Gastrocnemius medialis (tissue), 4 donors: ENCODE measurements at regions not wholly inside any gene's neighbourhood (a gene's known extent, or its start where the extent isn't known, plus 50 kb on each side); places are given as distances from the start of the nearest gene placed in this dataset.

Experiments used
- ATAC-seq, 2 donors: fragments of 150-250 bp; one replicate each; pipeline ENCODE4 v1.9.1; 2016
- DNase-seq, 2 donors: peaks; one replicate each; pipeline ENCODE4 v3.0.0-alpha.2; 2019
- H3K27ac ChIP-seq, 4 donors: fragments of 200-600 bp; sonication (generic); 1 replicate in 1 of 4; 2 replicates in 3 of 4; pipeline ENCODE4 v1.5.1; 2016 to 2018; ENCODE audit warnings: mild to moderate bottlenecking in 2 of 4, moderate library complexity in 1 of 4
- H3K27me3 ChIP-seq, 3 donors: fragments of 200-600 bp; sonication (generic) in 2 of 3; 1 replicate in 1 of 3; 2 replicates in 2 of 3; pipeline versions ENCODE4 v1.5.1 to v1.6.0; 2016 to 2019; ENCODE audit warnings: mild to moderate bottlenecking in 1 of 3, moderate library complexity in 1 of 3
- H3K36me3 ChIP-seq, 2 donors: fragments of 200-600 bp; sonication (generic) in 1 of 2; one replicate each; pipeline ENCODE4 v1.5.1; 2017 to 2018
- H3K4me1 ChIP-seq, 2 donors: fragments of 200-600 bp; sonication (generic) in 1 of 2; one replicate each; pipeline ENCODE4 v1.5.1; 2016 to 2017; ENCODE audit warnings: mild to moderate bottlenecking in 2 of 2
- H3K4me3 ChIP-seq, 4 donors: fragments of 200-600 bp; sonication (generic) in 3 of 4; 1 replicate in 1 of 4; 2 replicates in 3 of 4; pipeline ENCODE4 v1.5.1; 2016 to 2019; ENCODE audit warnings: mild to moderate bottlenecking in 2 of 4
- H3K9me3 ChIP-seq, 3 donors: fragments of 200-600 bp; sonication (generic) in 2 of 3; 1 replicate in 1 of 3; 2 replicates in 2 of 3; pipeline ENCODE4 v1.5.1; 2016 to 2019
- CTCF ChIP-seq, 5 experiments: fragments of 450-650 bp in 3 of 5; fragments of 200-600 bp in 2 of 5; sonication (generic) in 2 of 5; IDR thresholded peaks in 4 of 5; conservative IDR thresholded peaks in 1 of 5; 1 replicate in 4 of 5; 2 replicates in 1 of 5; pipeline ENCODE4 v1.5.1; 2016 to 2019; ENCODE audit warnings: antibody characterized with exemption in 5 of 5, mild to moderate bottlenecking in 3 of 5, moderate library complexity in 3 of 5
- POLR2A ChIP-seq, 2 donors: fragments of 450-650 bp; IDR thresholded peaks; one replicate each; pipeline ENCODE4 v1.6.1; 2017; ENCODE audit warnings: antibody characterized with exemption in 2 of 2, mild to moderate bottlenecking in 2 of 2, moderate library complexity in 2 of 2
- in situ Hi-C, 4 donors: fragments of 200-750 bp; cut with MboI; loops; one replicate each; pipeline versions ENCODE4 v1.15.0 to v1.8.0; 2017; ENCODE audit warnings: low sequenced_read_pairs in 4 of 4
- intact Hi-C: fragments of 100-400 bp; cut with DNase I; formaldehyde crosslinking; loops from one replicate; pipeline ENCODE4 v1.15.1; 2023; ENCODE audit warnings: low total_unique reads

- no peaks in the 10 kb centered on the region for H3K27me3 ChIP-seq
- TF ChIP-seq CTCF (IDR thresholded peaks at IDR 0.05 in 4 of 5, conservative IDR thresholded peaks at IDR 0.05 in 1 of 5) (no peak), POLR2A (IDR thresholded peaks at IDR 0.05) (no peak)
- DNase-seq (no peak), ATAC-seq (no peak)
- H3K4me3 ChIP-seq, result no peak overlapping the region
- no peak overlapping the region for H3K27ac ChIP-seq
- in situ Hi-C loops (no loop called here), intact Hi-C loops (no loop called here)
- no peaks in the 10 kb centered on the region for H3K9me3 ChIP-seq
- H3K36me3 ChIP-seq, result no peaks in the 10 kb centered on the region
- no peaks in the 10 kb centered on the region for H3K4me1 ChIP-seq
Measured at GRCh38 chrX:112527903-112528302, 151.8 kb downstream of the LHFPL1 start.

DNA sequence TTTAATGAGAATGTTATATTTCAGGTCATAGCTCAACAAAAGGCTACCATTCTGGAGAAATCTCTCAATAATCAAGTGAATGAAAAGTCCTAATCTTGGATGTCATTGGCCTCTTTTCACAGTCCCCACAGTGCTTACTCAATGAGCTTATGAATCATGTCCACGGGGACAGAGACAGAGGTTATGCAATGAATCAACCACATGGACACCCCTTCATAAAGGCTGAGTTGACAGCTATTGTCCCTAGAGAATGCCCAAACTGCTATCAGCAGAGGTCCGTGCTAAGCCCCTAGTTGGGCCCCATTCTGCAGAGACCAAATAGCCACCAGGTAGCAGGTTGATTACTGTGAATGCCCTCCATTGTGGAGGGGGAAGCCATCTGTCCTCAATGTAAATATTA is 158.1 kb downstream of the LHFPL1 start:
- intact Hi-C loops (no loop called here), in situ Hi-C loops (no loop called here)
- H3K9me3 ChIP-seq, result no peaks in the 10 kb centered on the region
- ATAC-seq (no peak), DNase-seq (no peak)
- no peaks in the 10 kb centered on the region for H3K4me1 ChIP-seq
- H3K4me3 ChIP-seq, result no peak overlapping the region
- no peak overlapping the region for H3K27ac ChIP-seq
- TF ChIP-seq POLR2A (IDR thresholded peaks at IDR 0.05), result no peak
- TF ChIP-seq CTCF (IDR thresholded peaks at IDR 0.05 in 4 of 5, conservative IDR thresholded peaks at IDR 0.05 in 1 of 5), result no peak
- H3K36me3 ChIP-seq, result no peaks in the 10 kb centered on the region
- H3K27me3 ChIP-seq, result no peaks in the 10 kb centered on the region

DNA sequence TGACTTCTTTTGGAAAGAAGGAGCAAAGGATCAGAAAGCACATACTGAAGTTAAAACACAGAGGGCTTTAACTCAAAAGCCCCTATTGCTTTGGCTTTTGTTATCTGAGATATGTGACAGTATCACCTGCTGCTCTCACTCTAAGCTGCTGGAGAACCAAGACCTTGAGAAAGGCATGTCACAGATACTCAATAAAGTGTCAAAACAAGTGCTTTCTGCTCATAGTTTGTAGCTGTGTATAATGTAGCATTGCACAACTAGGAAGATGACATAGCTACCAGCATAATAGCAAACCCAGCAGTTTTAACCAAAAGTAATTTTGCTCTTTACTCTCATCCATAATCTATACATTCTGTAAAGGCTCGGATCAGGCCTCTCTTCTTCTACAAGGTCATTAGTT is 159.6 kb downstream of the LHFPL1 start:
- intact Hi-C loops (no loop called here), in situ Hi-C loops (no loop called here)
- no peak overlapping the region for H3K27ac ChIP-seq
- TF ChIP-seq CTCF (IDR thresholded peaks at IDR 0.05 in 4 of 5, conservative IDR thresholded peaks at IDR 0.05 in 1 of 5) (no peak), POLR2A (IDR thresholded peaks at IDR 0.05) (no peak)
- H3K4me3 ChIP-seq, result no peak overlapping the region
- no peaks in the 10 kb centered on the region for H3K9me3 ChIP-seq
- no peaks in the 10 kb centered on the region for H3K27me3 ChIP-seq
- DNase-seq (no peak), ATAC-seq (no peak)
- H3K36me3 ChIP-seq, result no peaks in the 10 kb centered on the region
- no peaks in the 10 kb centered on the region for H3K4me1 ChIP-seq

- in situ Hi-C loops, result no loop called here
- Histone ChIP-seq H3K4me1 (no peaks in the 10 kb centered on the region), H3K27me3 (no peaks in the 10 kb centered on the region), H3K4me3 (no peak overlapping the region), H3K27ac (no peak overlapping the region), H3K36me3 (no peaks in the 10 kb centered on the region), H3K9me3 (no peaks in the 10 kb centered on the region)
- no peak for DNase-seq
- no peak for TF ChIP-seq POLR2A (IDR thresholded peaks at IDR 0.05)
- TF ChIP-seq CTCF (IDR thresholded peaks at IDR 0.05 in 4 of 5, conservative IDR thresholded peaks at IDR 0.05 in 1 of 5), result no peak
- ATAC-seq, result no peak
- intact Hi-C loops, result no loop called here
Measured at GRCh38 chrX:112513154-112513553, 166.6 kb downstream of the LHFPL1 start.

DNA sequence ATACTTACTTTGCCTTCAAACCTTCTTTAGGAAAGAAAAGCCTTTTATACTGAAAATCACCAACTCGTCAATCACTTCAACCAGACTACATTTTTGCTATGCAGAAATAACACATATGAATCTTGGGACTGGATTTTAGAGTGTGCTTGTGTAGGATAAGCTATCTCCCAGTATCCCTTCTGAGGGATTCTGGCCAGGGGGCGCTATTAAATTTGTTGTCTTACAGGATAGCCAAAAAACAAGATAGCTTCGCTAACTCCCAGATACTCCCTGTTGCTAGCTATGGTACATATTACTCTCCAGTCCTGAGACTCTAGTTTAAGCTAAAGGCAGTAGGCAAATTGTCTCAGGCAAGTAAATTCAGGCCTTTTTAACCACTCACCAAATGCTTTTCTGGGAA is 167.2 kb downstream of the LHFPL1 start:
- intact Hi-C loops, result no loop called here
- H3K27ac ChIP-seq, result no peak overlapping the region
- no peak for TF ChIP-seq CTCF (IDR thresholded peaks at IDR 0.05 in 4 of 5, conservative IDR thresholded peaks at IDR 0.05 in 1 of 5)
- no peak for TF ChIP-seq POLR2A (IDR thresholded peaks at IDR 0.05)
- no peaks in the 10 kb centered on the region for H3K36me3 ChIP-seq
- H3K9me3 ChIP-seq, result no peaks in the 10 kb centered on the region
- no peaks in the 10 kb centered on the region for H3K4me1 ChIP-seq
- no peaks in the 10 kb centered on the region for H3K27me3 ChIP-seq
- H3K4me3 ChIP-seq, result no peak overlapping the region
- ATAC-seq (no peak), DNase-seq (no peak)
- in situ Hi-C loops, result no loop called here
